ENCODE measurements at regions not wholly inside any gene's neighbourhood (a gene's known extent, or its start where the extent isn't known, plus 50 kb on each side); places are given as distances from the start of the nearest gene placed in this dataset.

GRCh38 chr17:70552982-70553334 is 383.6 kb downstream of the KCNJ2 start:
- no peak for TF ChIP-seq CTCF (IDR thresholded peaks at IDR 0.05)
- no peak for TF ChIP-seq POLR2A (IDR thresholded peaks at IDR 0.05)
